Vagina (tissue), 2 donors: ENCODE measurements at regions not wholly inside any gene's neighbourhood (a gene's known extent, or its start where the extent isn't known, plus 50 kb on each side); places are given as distances from the start of the nearest gene placed in this dataset.

Source experiments
- DNase-seq, 2 donors: peaks; one replicate each; pipeline ENCODE4 v3.0.0-alpha.2; 2017; ENCODE audit errors: extremely low spot score in 2 of 2
- H3K27ac ChIP-seq: fragments of 200-600 bp; sonication (generic); one replicate; pipeline ENCODE4 v1.5.1; 2019
- H3K27me3 ChIP-seq: fragments of 200-600 bp; sonication (generic); one replicate; pipeline ENCODE4 v1.5.1; 2019
- H3K36me3 ChIP-seq, 2 donors: fragments of 200-600 bp; sonication (generic); one replicate each; pipeline ENCODE4 v1.5.1; 2017 to 2019
- H3K4me1 ChIP-seq: fragments of 200-600 bp; sonication (generic); one replicate; pipeline ENCODE4 v1.5.1; 2019
- H3K4me3 ChIP-seq, 2 donors: fragments of 200-600 bp; sonication (generic); 1 replicate in 1 of 2; 2 replicates in 1 of 2; pipeline ENCODE4 v1.5.1; 2016 to 2019
- H3K9me3 ChIP-seq: fragments of 200-600 bp; sonication (generic); one replicate; pipeline ENCODE4 v1.5.1; 2019
- POLR2A ChIP-seq, 2 donors: fragments of 450-650 bp; IDR thresholded peaks; one replicate each; pipeline ENCODE4 v1.6.1; 2017; ENCODE audit warnings: antibody characterized with exemption in 2 of 2, mild to moderate bottlenecking in 2 of 2, moderate library complexity in 2 of 2
- POLR2AphosphoS5 ChIP-seq, 2 donors: sonication (generic); formaldehyde crosslinking; IDR thresholded peaks; one replicate each; pipeline ENCODE4 v1.9.0; 2017; ENCODE audit warnings: antibody characterized with exemption in 2 of 2, mild to moderate bottlenecking in 2 of 2, low read depth in 1 of 2; ENCODE audit not compliant: insufficient read depth in 1 of 2
- intact Hi-C: fragments of 100-400 bp; cut with DNase I; formaldehyde crosslinking; loops from one replicate; pipeline ENCODE4 v1.15.1; 2023
- TF ChIP-seq, protein P1 (sequence below), 3 experiments: fragments of 450-650 bp in 2 of 3; fragments of 200-600 bp in 1 of 3; sonication (generic) in 1 of 3; IDR thresholded peaks; one replicate each; pipeline ENCODE4 v1.5.1; 2017 to 2019; ENCODE audit warnings: antibody characterized with exemption in 3 of 3, mild to moderate bottlenecking in 2 of 3, moderate library complexity in 2 of 3

- no peaks in the 10 kb centered on the region for H3K27me3 ChIP-seq
- peaks cover 14% of the 10 kb centered on the region for H3K9me3 ChIP-seq
- intact Hi-C loops, result no loop called here
- DNase-seq, result no peak
- no peak overlapping the region for H3K4me3 ChIP-seq
- no peak overlapping the region for H3K27ac ChIP-seq
- no peaks in the 10 kb centered on the region for H3K36me3 ChIP-seq
- H3K4me1 ChIP-seq, result no peaks in the 10 kb centered on the region
- TF ChIP-seq POLR2A (IDR thresholded peaks at IDR 0.05) (no peak), POLR2AphosphoS5 (IDR thresholded peaks at IDR 0.05; ENCODE audit: insufficient read depth in 1 of 2, low read depth in 1 of 2) (no peak)
- TF ChIP-seq, protein P1, sequence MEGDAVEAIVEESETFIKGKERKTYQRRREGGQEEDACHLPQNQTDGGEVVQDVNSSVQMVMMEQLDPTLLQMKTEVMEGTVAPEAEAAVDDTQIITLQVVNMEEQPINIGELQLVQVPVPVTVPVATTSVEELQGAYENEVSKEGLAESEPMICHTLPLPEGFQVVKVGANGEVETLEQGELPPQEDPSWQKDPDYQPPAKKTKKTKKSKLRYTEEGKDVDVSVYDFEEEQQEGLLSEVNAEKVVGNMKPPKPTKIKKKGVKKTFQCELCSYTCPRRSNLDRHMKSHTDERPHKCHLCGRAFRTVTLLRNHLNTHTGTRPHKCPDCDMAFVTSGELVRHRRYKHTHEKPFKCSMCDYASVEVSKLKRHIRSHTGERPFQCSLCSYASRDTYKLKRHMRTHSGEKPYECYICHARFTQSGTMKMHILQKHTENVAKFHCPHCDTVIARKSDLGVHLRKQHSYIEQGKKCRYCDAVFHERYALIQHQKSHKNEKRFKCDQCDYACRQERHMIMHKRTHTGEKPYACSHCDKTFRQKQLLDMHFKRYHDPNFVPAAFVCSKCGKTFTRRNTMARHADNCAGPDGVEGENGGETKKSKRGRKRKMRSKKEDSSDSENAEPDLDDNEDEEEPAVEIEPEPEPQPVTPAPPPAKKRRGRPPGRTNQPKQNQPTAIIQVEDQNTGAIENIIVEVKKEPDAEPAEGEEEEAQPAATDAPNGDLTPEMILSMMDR (IDR thresholded peaks at IDR 0.05), result no peak
These were observed 72.0 kb upstream of the ODC1 start for GRCh38 chr2:10520154-10520553.

GRCh38 chr2:10519394-10519740, 71.2 kb upstream of the ODC1 start:
- TF ChIP-seq POLR2AphosphoS5 (IDR thresholded peaks at IDR 0.05; ENCODE audit: insufficient read depth in 1 of 2, low read depth in 1 of 2) (no peak), POLR2A (IDR thresholded peaks at IDR 0.05) (no peak)
- TF ChIP-seq, protein P1 (IDR thresholded peaks at IDR 0.05), result no peak
- intact Hi-C loops, result no loop called here
- no peak for DNase-seq

DNA sequence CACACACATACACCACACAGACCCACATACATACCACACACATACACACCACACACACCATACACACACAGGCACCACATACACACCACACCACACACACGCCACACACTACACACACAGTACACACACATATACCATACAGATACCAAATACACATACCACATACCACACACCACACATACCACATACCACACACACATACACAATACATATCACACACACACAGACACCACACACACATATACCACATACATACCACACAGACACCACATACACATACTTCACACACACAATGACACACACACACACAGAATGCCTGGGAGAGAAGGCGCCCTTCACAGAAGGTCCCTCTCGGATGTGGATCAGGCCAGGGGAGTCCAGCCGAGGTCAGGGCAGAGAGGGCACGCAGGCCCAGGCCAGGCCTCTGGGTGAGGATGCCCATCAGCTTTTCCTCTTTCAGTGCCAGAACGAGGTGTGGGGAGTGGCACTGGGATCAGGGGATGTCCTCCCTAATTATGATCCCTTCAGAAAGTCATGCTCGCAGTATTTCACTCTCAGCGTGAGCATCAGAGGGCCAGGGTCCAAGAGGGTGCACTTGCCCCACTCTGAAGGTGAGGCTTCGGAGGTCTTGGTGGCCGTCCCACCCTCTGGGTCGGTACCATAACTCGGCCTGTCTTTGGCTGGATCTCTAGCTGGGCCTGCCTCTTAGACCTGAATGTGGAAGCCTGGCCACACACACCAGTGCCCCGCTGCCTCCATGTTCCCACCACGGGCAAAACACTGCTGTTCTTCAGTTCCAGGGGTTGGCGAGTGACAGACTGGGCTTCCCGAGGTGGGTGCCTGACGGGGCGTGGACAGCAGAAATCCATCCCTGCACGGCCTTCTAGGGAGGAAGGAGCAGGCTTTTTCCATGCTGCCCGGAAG, 70.6 kb upstream of the ODC1 start:
- intact Hi-C loops, result no loop called here
- H3K27me3 ChIP-seq, result no peaks in the 10 kb centered on the region
- H3K9me3 ChIP-seq, result peaks cover 14% of the 10 kb centered on the region
- no peak overlapping the region for H3K4me3 ChIP-seq
- H3K27ac ChIP-seq, result no peak overlapping the region
- H3K36me3 ChIP-seq, result no peaks in the 10 kb centered on the region
- no peak for DNase-seq
- TF ChIP-seq POLR2A (IDR thresholded peaks at IDR 0.05) (no peak), POLR2AphosphoS5 (IDR thresholded peaks at IDR 0.05; ENCODE audit: insufficient read depth in 1 of 2, low read depth in 1 of 2) (no peak)
- TF ChIP-seq, protein P1 (IDR thresholded peaks at IDR 0.05), result no peak
- H3K4me1 ChIP-seq, result no peaks in the 10 kb centered on the region

More at GRCh38 chr2:10519394-10519740, 71.2 kb upstream of the ODC1 start:
- H3K27me3 ChIP-seq, result no peaks in the 10 kb centered on the region
- H3K36me3 ChIP-seq, result no peaks in the 10 kb centered on the region
- peaks cover 14% of the 10 kb centered on the region for H3K9me3 ChIP-seq
- H3K27ac ChIP-seq, result no peak overlapping the region
- no peaks in the 10 kb centered on the region for H3K4me1 ChIP-seq
- no peak overlapping the region for H3K4me3 ChIP-seq

GRCh38 chr2:10517351-10518043, 69.4 kb upstream of the ODC1 start:
- intact Hi-C loops, result no loop called here
- no peaks in the 10 kb centered on the region for H3K4me1 ChIP-seq
- H3K27ac ChIP-seq, result no peak overlapping the region
- H3K4me3 ChIP-seq, result no peak overlapping the region
- no peaks in the 10 kb centered on the region for H3K27me3 ChIP-seq
- no peak for TF ChIP-seq POLR2AphosphoS5 (IDR thresholded peaks at IDR 0.05; ENCODE audit: insufficient read depth in 1 of 2, low read depth in 1 of 2)
- TF ChIP-seq, protein P1 (IDR thresholded peaks at IDR 0.05), result no peak
- TF ChIP-seq POLR2A (IDR thresholded peaks at IDR 0.05), result no peak
- H3K36me3 ChIP-seq, result no peaks in the 10 kb centered on the region
- DNase-seq, result no peak
- peaks cover 14% of the 10 kb centered on the region for H3K9me3 ChIP-seq

GRCh38 chr2:10515887-10516286, 67.8 kb upstream of the ODC1 start:
- TF ChIP-seq POLR2AphosphoS5 (IDR thresholded peaks at IDR 0.05; ENCODE audit: insufficient read depth in 1 of 2, low read depth in 1 of 2), result no peak
- H3K4me3 ChIP-seq, result no peak overlapping the region
- no peaks in the 10 kb centered on the region for H3K4me1 ChIP-seq
- no peak for DNase-seq
- H3K27ac ChIP-seq, result no peak overlapping the region
- H3K9me3 ChIP-seq, result peaks cover 14% of the 10 kb centered on the region
- no peaks in the 10 kb centered on the region for H3K36me3 ChIP-seq
- H3K27me3 ChIP-seq, result no peaks in the 10 kb centered on the region
- intact Hi-C loops, result no loop called here
